ENCODE measurements at regions not wholly inside any gene's neighbourhood (a gene's known extent, or its start where the extent isn't known, plus 50 kb on each side); places are given as distances from the start of the nearest gene placed in this dataset.

DNA sequence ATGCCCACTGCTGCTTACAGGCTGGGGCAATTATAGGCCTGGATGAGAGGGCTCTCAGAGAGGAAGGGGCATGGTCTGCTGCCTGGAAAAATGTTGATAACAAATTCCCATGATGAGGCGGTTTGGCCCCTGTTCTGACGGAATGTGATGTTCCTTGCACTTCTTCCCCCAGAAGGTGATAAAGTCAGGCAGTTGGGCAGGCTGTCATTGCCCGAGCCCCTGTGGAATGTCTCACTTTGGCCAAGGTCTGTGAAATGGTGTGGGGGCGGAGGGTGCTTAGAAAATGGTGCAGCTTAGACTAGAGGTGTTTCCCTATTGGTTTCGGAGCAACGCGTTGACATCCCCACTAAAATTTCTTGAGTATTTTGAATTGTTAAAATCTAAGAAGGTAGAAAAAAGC lies 1360.0 kb downstream of the AACS start:
- TF ChIP-seq, protein P1, sequence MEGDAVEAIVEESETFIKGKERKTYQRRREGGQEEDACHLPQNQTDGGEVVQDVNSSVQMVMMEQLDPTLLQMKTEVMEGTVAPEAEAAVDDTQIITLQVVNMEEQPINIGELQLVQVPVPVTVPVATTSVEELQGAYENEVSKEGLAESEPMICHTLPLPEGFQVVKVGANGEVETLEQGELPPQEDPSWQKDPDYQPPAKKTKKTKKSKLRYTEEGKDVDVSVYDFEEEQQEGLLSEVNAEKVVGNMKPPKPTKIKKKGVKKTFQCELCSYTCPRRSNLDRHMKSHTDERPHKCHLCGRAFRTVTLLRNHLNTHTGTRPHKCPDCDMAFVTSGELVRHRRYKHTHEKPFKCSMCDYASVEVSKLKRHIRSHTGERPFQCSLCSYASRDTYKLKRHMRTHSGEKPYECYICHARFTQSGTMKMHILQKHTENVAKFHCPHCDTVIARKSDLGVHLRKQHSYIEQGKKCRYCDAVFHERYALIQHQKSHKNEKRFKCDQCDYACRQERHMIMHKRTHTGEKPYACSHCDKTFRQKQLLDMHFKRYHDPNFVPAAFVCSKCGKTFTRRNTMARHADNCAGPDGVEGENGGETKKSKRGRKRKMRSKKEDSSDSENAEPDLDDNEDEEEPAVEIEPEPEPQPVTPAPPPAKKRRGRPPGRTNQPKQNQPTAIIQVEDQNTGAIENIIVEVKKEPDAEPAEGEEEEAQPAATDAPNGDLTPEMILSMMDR (IDR thresholded peaks at IDR 0.05) = no peak
- TF ChIP-seq ZFX (IDR thresholded peaks at IDR 0.05; ENCODE audit: borderline replicate concordance) = no peak
